Bronchial epithelial cell (primary cell): ENCODE measurements at regions not wholly inside any gene's neighbourhood (a gene's known extent, or its start where the extent isn't known, plus 50 kb on each side); places are given as distances from the start of the nearest gene placed in this dataset.

Experiments used
- DNase-seq: peaks from one replicate; pipeline ENCODE4 v3.0.0-alpha.2; 2010; ENCODE audit warnings: low read depth
- FAIRE-seq: peaks from 2 replicates; lab custom pipeline; 2011; peaks lifted over from hg19 to GRCh38; lab: Jason Lieb, UNC
- H3K27me3 ChIP-seq: 2 replicates; pipeline ENCODE4 v1.5.1; 2011; ENCODE audit warnings: low read length; ENCODE audit not compliant: control insufficient read depth, insufficient read depth
- H3K36me3 ChIP-seq: 2 replicates; pipeline ENCODE4 v1.5.1; 2011; ENCODE audit warnings: low read length; ENCODE audit not compliant: control insufficient read depth, insufficient read depth
- H3K4me3 ChIP-seq: 2 replicates; pipeline ENCODE4 v1.5.1; 2011; ENCODE audit warnings: mild to moderate bottlenecking, low read depth, low read length, control low read depth
- TF ChIP-seq, protein P1 (sequence below): IDR thresholded peaks from 2 replicates; pipeline ENCODE4 v1.5.1; 2011; ENCODE audit warnings: mild to moderate bottlenecking, moderate library complexity, low read length, control low read depth, inconsistent platforms; ENCODE audit not compliant: insufficient read depth, severe bottlenecking

DNA sequence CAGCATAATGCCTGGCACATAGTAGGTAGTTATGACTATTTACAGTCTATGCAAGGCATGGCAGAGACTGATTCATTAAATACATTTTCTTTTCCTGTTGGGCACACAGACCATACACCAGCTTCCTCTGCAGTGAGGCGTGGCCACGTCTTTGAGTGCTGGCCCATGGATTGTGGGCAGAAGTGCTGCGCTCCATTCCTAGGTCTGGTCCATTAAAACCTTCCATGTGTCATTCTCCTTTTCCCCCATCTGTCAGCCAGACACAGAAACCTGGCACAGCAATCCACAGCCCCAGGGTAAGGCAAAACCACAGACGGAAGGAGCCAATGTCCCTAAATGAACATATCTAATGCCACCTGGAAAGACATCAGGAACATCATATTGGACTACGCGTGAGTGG lies 141.9 kb downstream of the TTC32 start:
- DNase-seq (no peak), FAIRE-seq (peak; percentile 86)
- TF ChIP-seq, protein P1, sequence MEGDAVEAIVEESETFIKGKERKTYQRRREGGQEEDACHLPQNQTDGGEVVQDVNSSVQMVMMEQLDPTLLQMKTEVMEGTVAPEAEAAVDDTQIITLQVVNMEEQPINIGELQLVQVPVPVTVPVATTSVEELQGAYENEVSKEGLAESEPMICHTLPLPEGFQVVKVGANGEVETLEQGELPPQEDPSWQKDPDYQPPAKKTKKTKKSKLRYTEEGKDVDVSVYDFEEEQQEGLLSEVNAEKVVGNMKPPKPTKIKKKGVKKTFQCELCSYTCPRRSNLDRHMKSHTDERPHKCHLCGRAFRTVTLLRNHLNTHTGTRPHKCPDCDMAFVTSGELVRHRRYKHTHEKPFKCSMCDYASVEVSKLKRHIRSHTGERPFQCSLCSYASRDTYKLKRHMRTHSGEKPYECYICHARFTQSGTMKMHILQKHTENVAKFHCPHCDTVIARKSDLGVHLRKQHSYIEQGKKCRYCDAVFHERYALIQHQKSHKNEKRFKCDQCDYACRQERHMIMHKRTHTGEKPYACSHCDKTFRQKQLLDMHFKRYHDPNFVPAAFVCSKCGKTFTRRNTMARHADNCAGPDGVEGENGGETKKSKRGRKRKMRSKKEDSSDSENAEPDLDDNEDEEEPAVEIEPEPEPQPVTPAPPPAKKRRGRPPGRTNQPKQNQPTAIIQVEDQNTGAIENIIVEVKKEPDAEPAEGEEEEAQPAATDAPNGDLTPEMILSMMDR: no peak
- no peak overlapping the region for H3K4me3 ChIP-seq
- no peaks in the 10 kb centered on the region for H3K27me3 ChIP-seq
- H3K36me3 ChIP-seq: no peaks in the 10 kb centered on the region

DNA sequence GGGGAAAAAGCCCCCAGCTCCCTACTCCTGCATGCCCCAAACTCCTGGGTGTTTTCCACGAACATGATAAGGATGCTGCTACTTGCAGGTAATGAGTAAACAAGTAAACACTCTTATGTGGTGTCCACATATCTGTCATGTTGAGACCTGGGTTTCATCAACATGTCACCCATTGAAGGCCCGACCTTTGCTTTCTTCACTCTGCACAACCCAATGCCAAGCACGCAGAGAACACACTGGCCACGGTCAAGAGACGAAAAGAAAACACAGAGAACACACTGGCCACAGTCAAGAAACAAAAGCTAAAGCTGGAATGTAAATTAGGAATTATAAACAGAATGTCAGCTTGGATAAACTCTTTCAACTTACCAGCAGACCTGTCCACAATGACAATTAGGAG lies 143.1 kb downstream of the TTC32 start:
- H3K27me3 ChIP-seq: no peaks in the 10 kb centered on the region
- DNase-seq (no peak), FAIRE-seq (no peak)
- TF ChIP-seq, protein P1: no peak
- H3K4me3 ChIP-seq: no peak overlapping the region
- H3K36me3 ChIP-seq: no peaks in the 10 kb centered on the region

GRCh38 chr2:19757586-19757985 lies 144.2 kb downstream of the TTC32 start:
- TF ChIP-seq, protein P1: no peak
- H3K36me3 ChIP-seq: no peaks in the 10 kb centered on the region
- H3K4me3 ChIP-seq: no peak overlapping the region
- DNase-seq (no peak), FAIRE-seq (no peak)
- H3K27me3 ChIP-seq: no peaks in the 10 kb centered on the region

- DNase-seq (no peak), FAIRE-seq (no peak)
- no peaks in the 10 kb centered on the region for H3K36me3 ChIP-seq
Measured at GRCh38 chr2:19754907-19755306, 146.9 kb downstream of the TTC32 start.

GRCh38 chr2:19753818-19754217 lies 148.0 kb downstream of the TTC32 start:
- DNase-seq: peak; percentile 78

More at GRCh38 chr2:19754907-19755306, 146.9 kb downstream of the TTC32 start:
- no peak overlapping the region for H3K4me3 ChIP-seq
- TF ChIP-seq, protein P1: no peak
- H3K27me3 ChIP-seq: no peaks in the 10 kb centered on the region

More at GRCh38 chr2:19753818-19754217, 148.0 kb downstream of the TTC32 start:
- TF ChIP-seq, protein P1: no peak
- FAIRE-seq: no peak
- Histone ChIP-seq H3K36me3 (no peaks in the 10 kb centered on the region), H3K4me3 (no peak overlapping the region), H3K27me3 (no peaks in the 10 kb centered on the region)
